Glutamatergic neuron (in vitro differentiated cells): ENCODE measurements at regions not wholly inside any gene's neighbourhood (a gene's known extent, or its start where the extent isn't known, plus 50 kb on each side); places are given as distances from the start of the nearest gene placed in this dataset.

Experiments used
- DNase-seq: peaks from one replicate; pipeline ENCODE4 v3.0.0; 2022
- H3K27ac Mint-ChIP-seq: one replicate; pipeline ENCODE4 v1.8.0; 2020; ENCODE audit warnings: mild to moderate bottlenecking, mixed read lengths, inconsistent platforms; ENCODE audit not compliant: unreplicated experiment
- H3K27me3 Mint-ChIP-seq: one replicate; pipeline ENCODE4 v1.8.0; 2020; ENCODE audit warnings: mild to moderate bottlenecking, moderate library complexity, mixed read lengths, inconsistent platforms; ENCODE audit not compliant: unreplicated experiment
- H3K36me3 Mint-ChIP-seq: one replicate; pipeline ENCODE4 v1.8.0; 2020; ENCODE audit warnings: mild to moderate bottlenecking, mixed read lengths, inconsistent platforms; ENCODE audit not compliant: unreplicated experiment
- H3K4me1 Mint-ChIP-seq: one replicate; pipeline ENCODE4 v1.8.0; 2020; ENCODE audit warnings: mild to moderate bottlenecking, low read depth, mixed read lengths, inconsistent platforms; ENCODE audit not compliant: unreplicated experiment
- H3K4me3 Mint-ChIP-seq: one replicate; pipeline ENCODE4 v1.8.0; 2020; ENCODE audit warnings: mild to moderate bottlenecking, mixed read lengths, inconsistent platforms; ENCODE audit not compliant: unreplicated experiment
- H3K9me3 Mint-ChIP-seq: one replicate; pipeline ENCODE4 v1.8.0; 2020; ENCODE audit warnings: mild to moderate bottlenecking, moderate library complexity, mixed read lengths, inconsistent platforms; ENCODE audit not compliant: unreplicated experiment
- CTCF ChIP-seq: fragments of 200-600 bp; sonication (generic); IDR thresholded peaks from one replicate; pipeline ENCODE4 v1.5.0; 2021; ENCODE audit not compliant: partially characterized antibody, unreplicated experiment

GRCh38 chr11:7167976-7168740, 79.4 kb downstream of the RBMXL2 start:
- DNase-seq: no peak
- no peaks in the 10 kb centered on the region for H3K36me3 Mint-ChIP-seq
- no peaks in the 10 kb centered on the region for H3K27me3 Mint-ChIP-seq
- no peaks in the 10 kb centered on the region for H3K4me1 Mint-ChIP-seq
- peak; percentile 4 for TF ChIP-seq CTCF
- H3K4me3 Mint-ChIP-seq: no peak overlapping the region
- no peaks in the 10 kb centered on the region for H3K9me3 Mint-ChIP-seq
- H3K27ac Mint-ChIP-seq: no peak overlapping the region

DNA sequence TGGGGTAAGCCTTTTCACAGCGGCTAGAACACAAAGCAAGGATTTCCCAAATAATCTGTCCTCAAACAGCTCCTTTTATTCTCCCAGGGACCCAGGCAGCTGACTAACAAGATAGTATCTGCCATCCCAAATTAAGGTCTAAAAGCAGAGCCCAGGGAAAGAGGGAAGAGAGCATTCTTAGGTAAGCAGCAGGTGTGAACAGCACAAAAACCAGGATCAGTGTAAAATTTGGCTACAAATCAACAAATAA, 79.9 kb downstream of the RBMXL2 start:
- no peak for DNase-seq

GRCh38 chr11:7170431-7170830, 81.3 kb upstream of the SYT9 start:
- Mint-ChIP-seq H3K4me3 (no peak overlapping the region), H3K4me1 (no peaks in the 10 kb centered on the region), H3K27me3 (peaks cover 1% of the 10 kb centered on the region), H3K9me3 (no peaks in the 10 kb centered on the region), H3K36me3 (no peaks in the 10 kb centered on the region), H3K27ac (no peak overlapping the region)
- TF ChIP-seq CTCF: no peak
- DNase-seq: no peak

More for the DNA sequence above, 79.9 kb downstream of the RBMXL2 start:
- no peaks in the 10 kb centered on the region for H3K27me3 Mint-ChIP-seq
- no peak overlapping the region for H3K27ac Mint-ChIP-seq
- no peaks in the 10 kb centered on the region for H3K9me3 Mint-ChIP-seq
- TF ChIP-seq CTCF: no peak
- no peaks in the 10 kb centered on the region for H3K4me1 Mint-ChIP-seq
- no peak overlapping the region for H3K4me3 Mint-ChIP-seq
- no peaks in the 10 kb centered on the region for H3K36me3 Mint-ChIP-seq

DNA sequence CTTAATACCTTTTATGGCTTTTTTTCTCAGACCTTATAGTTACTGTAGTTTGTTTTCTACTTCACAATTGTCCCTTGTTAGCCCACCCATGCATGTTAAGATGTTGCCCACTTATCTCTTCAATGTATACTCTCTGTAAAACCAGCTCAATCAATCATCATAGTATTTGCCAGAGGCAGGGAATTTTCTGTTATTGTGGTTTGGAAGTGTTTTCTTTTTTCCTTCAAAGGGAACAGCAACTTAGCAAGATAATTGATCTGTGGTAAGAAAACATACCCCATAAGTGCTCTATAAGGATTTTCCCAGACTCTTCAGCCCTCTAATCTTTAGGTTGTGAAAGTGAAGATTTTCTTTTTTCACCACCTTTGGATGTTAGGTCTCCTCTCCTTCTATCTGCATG, 76.7 kb upstream of the SYT9 start:
- no peak for DNase-seq
- Mint-ChIP-seq H3K36me3 (no peaks in the 10 kb centered on the region), H3K27ac (no peak overlapping the region), H3K4me1 (no peaks in the 10 kb centered on the region), H3K9me3 (no peaks in the 10 kb centered on the region), H3K4me3 (no peak overlapping the region), H3K27me3 (peaks cover 3% of the 10 kb centered on the region)
- no peak for TF ChIP-seq CTCF

- no peak for TF ChIP-seq CTCF
- Mint-ChIP-seq H3K4me3 (no peak overlapping the region), H3K36me3 (no peaks in the 10 kb centered on the region), H3K27ac (no peak overlapping the region), H3K9me3 (no peaks in the 10 kb centered on the region), H3K27me3 (no peaks in the 10 kb centered on the region), H3K4me1 (no peaks in the 10 kb centered on the region)
- no peak for DNase-seq
Observed at GRCh38 chr11:7186190-7186589, 65.5 kb upstream of the SYT9 start.
